Endothelial cell of umbilical vein (primary cell): ENCODE measurements at regions not wholly inside any gene's neighbourhood (a gene's known extent, or its start where the extent isn't known, plus 50 kb on each side); places are given as distances from the start of the nearest gene placed in this dataset.

Source experiments
- POLR2A ChIP-seq: IDR thresholded peaks from 2 replicates; pipeline ENCODE4 v1.6.1; 2012; ENCODE audit warnings: low read depth, mild to moderate bottlenecking, control low read depth, low read length
- TF ChIP-seq, protein P1 (sequence below), 2 donors: IDR thresholded peaks; 1 replicate in 1 of 2; 2 replicates in 1 of 2; pipeline ENCODE4 v1.5.1; 2011; ENCODE audit warnings: low read length in 2 of 2, mild to moderate bottlenecking in 2 of 2, moderate library complexity in 2 of 2, control low read depth in 1 of 2, inconsistent platforms in 1 of 2, low read depth in 1 of 2; ENCODE audit not compliant: insufficient read depth in 1 of 2; ENCODE audit errors: extremely low read depth in 1 of 2
- TF ChIP-seq, protein P2 (sequence below): IDR thresholded peaks from 2 replicates; pipeline ENCODE4 v1.6.1; 2011; ENCODE audit not compliant: insufficient read depth, insufficient read length

DNA sequence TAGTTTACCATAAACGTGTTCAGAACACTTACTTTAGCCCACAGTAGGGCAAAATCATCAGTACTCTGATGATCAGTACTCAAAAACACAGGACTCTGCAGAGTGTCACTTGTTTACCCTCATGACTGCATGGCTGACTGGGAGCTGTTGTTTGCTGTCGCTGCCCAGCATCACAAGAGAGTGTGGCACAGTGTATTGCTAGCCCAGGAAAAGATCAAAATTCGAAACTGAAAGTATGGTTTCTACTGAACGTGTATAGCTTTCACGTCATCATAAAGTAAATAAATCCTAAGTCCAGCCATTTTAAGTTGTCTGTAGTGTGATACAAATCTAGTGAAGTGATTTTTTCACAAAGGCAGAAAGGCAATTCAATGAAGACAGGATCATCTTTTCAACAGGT, 184.6 kb downstream of the RAMP3 start:
- TF ChIP-seq, protein P1, sequence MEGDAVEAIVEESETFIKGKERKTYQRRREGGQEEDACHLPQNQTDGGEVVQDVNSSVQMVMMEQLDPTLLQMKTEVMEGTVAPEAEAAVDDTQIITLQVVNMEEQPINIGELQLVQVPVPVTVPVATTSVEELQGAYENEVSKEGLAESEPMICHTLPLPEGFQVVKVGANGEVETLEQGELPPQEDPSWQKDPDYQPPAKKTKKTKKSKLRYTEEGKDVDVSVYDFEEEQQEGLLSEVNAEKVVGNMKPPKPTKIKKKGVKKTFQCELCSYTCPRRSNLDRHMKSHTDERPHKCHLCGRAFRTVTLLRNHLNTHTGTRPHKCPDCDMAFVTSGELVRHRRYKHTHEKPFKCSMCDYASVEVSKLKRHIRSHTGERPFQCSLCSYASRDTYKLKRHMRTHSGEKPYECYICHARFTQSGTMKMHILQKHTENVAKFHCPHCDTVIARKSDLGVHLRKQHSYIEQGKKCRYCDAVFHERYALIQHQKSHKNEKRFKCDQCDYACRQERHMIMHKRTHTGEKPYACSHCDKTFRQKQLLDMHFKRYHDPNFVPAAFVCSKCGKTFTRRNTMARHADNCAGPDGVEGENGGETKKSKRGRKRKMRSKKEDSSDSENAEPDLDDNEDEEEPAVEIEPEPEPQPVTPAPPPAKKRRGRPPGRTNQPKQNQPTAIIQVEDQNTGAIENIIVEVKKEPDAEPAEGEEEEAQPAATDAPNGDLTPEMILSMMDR (IDR thresholded peaks at IDR 0.05; ENCODE audit: extremely low read depth in 1 of 2, insufficient read depth in 1 of 2, low read depth in 1 of 2, low read length in 2 of 2) = no peak
- TF ChIP-seq, protein P2, sequence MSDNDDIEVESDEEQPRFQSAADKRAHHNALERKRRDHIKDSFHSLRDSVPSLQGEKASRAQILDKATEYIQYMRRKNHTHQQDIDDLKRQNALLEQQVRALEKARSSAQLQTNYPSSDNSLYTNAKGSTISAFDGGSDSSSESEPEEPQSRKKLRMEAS = no peak
- TF ChIP-seq POLR2A = no peak
